Fibroblast of villous mesenchyme (primary cell): ENCODE measurements at regions not wholly inside any gene's neighbourhood (a gene's known extent, or its start where the extent isn't known, plus 50 kb on each side); places are given as distances from the start of the nearest gene placed in this dataset.
A peak's percentile ranks its signal among the peaks of the same experiment; 100 is the strongest.
"Not testable (repeated sequence)": the region's sequence is repeated elsewhere in the genome, so short reads cannot be mapped to it uniquely, and the experiment has no call there.

Source experiments
- DNase-seq: peaks from one replicate; pipeline ENCODE4 v3.0.0-alpha.2; 2010; ENCODE audit warnings: low read depth
- H3K4me3 ChIP-seq: 2 replicates; pipeline ENCODE4 v1.5.1; 2011; ENCODE audit warnings: low read depth, mild to moderate bottlenecking, low read length
- TF ChIP-seq, protein P1 (sequence below): IDR thresholded peaks from 2 replicates; pipeline ENCODE4 v1.5.1; 2012; ENCODE audit warnings: low read depth, mild to moderate bottlenecking, low read length; ENCODE audit not compliant: insufficient read depth

DNA sequence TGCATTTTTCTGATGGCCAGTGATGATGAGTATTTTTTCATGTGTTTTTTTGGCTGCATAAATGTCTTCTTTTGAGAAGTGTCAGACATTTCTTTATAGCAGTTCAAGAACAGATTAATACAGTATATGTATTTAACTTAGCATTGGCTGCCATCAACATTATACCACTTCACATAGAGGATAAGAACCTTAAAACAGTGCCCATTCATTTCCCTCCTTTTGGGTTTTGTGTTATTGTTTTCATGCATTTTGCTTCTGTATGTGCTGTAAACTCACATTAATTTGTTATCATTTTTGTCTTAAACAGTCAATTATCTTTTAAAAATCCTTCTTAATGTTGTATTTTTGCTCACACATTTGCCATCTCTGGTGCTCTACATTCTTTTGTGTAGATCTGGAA lies 381.6 kb upstream of the DEFB115 start:
- not testable (repeated sequence) for DNase-seq, H3K4me3 ChIP-seq

DNA sequence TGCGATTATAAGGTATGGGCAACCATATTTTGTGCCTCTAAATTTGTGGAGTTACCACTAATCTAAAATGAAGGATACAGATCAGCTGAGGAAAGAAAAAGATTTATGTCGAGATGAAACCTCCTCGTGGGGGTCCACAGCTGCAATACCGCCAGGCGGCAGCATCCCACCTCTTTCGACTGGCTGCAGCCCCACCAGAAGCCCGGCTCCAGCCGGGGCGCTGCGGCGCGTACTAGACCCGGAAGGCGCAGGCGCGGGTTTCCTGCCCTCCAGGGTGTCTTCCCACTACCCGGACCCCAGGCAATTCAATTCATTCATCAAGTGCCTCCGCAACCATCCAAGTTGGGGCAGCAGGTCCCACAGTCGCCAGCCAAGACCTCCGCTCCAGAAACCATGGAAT lies 366.1 kb upstream of the DEFB115 start:
- not testable (repeated sequence) for H3K4me3 ChIP-seq, DNase-seq

DNA sequence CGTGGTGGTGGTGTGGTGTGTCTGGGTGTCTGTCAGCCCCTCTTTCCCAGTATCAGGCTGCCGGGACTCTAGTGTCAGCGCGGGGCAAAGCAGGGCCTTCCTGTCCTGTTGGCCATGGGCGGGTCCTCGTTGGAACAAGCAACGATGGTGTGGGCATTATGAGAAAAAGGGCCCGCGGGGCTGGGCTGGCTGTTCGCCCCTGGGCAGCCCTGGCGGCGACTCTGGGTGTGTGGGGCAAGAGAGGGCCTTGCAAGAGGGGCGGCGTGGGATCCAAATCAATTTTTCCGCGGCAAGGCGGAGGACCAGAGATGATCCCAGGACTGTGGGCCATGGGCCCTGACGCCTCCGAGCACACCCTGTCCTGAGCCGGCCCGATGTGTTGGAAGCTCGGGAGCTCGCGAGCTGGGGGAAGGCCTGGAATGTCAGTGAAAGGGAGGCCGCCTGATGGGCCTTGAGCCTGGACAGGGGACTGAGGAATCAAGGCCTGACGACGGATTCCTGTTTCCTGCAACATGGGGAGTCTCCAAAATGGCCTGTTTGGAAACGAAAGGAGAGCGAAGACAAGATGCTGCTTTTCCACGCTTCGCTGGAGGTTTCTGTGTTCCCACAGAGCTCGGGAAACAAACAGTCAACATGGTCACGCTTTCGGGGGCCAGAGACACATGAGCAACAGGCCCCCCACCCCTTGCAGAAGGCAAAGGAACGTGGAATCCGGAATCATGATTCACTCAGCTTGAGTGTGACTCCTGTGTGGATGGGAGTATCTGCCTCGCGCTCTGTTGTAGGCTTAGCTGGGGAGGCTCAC lies 364.7 kb upstream of the DEFB115 start:
- no peak overlapping the region for H3K4me3 ChIP-seq
- TF ChIP-seq, protein P1, sequence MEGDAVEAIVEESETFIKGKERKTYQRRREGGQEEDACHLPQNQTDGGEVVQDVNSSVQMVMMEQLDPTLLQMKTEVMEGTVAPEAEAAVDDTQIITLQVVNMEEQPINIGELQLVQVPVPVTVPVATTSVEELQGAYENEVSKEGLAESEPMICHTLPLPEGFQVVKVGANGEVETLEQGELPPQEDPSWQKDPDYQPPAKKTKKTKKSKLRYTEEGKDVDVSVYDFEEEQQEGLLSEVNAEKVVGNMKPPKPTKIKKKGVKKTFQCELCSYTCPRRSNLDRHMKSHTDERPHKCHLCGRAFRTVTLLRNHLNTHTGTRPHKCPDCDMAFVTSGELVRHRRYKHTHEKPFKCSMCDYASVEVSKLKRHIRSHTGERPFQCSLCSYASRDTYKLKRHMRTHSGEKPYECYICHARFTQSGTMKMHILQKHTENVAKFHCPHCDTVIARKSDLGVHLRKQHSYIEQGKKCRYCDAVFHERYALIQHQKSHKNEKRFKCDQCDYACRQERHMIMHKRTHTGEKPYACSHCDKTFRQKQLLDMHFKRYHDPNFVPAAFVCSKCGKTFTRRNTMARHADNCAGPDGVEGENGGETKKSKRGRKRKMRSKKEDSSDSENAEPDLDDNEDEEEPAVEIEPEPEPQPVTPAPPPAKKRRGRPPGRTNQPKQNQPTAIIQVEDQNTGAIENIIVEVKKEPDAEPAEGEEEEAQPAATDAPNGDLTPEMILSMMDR, result no peak
- no peak for DNase-seq

DNA sequence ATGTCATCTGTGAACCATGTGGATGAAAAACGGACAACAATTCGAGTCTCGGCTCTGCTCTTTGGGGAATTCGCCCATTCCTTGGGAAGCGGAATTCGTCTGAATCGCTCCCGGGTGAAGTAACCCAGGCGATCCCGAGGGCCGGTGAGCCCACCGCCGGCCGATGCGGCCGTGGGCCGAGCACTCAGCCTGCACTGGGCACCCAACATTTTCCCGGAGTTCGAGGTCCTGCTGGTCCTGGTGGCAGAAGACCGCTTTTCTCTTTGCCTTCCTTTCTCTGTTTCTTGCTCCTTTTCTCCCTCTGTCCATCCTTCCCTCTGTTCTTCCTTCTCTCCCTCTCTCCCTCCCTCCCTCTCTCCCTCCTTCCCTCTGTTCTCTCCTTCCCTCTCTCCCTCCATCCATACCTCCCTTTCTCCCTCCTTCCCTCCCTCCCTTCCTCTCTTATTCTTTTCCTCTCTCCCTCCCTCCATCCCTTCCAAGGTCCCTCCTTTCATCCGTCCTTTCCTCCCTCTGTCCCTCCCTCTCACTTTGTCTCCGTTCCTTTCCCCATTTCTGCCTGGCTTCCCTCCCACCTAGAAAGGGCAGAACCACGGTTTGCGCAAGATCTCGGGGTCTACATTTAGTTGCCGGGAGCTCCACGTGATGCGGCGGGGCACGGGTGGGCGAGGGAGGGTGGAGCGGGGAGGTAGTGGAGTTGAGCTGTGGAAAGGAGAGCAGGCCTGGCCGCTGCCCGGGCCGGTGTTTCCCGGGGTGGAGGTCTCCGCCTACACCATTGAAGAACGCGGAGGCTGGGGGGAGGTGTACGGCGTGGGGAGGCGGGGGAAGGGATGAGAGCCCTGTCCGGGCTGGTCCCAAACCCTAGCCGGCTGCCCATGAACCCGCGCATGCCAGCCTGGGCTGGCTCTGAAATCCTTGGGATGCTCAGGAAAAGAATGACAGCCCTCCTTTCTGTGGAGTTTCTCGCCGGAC lies 363.8 kb upstream of the DEFB115 start:
- H3K4me3 ChIP-seq, DNase-seq: not testable (repeated sequence)

DNA sequence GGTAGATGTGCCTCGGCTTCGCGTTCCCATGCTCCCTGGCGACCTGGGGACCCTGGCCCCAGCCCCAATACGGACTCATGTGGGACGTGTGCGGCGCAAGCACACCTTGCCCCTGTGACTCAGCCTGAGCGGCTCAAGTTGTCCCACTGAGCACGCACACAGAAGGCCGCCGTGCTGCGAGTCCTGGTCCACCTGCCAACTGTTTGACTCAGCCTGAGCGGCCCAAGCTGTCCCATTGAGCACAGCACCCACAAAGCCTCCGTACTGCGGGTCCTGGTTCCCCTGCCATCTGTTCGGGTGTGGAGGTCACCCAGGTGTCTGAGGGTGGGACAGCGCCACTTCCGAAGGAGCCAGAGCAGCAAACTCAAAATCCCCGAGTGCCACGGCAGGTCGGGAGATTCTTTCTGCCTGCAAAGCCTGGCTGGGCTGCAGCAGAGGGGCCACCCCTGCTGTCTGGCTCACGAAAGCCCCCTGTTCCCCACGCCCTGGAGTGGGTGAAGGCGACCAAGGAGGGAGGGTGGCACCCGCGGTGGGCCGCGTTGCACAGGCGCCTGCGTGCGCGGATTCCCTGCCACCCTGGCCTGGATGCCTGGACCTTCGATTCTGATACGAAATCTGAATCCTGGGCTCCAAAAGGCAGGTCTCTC lies 362.6 kb upstream of the DEFB115 start:
- DNase-seq, result not testable (repeated sequence)

DNA sequence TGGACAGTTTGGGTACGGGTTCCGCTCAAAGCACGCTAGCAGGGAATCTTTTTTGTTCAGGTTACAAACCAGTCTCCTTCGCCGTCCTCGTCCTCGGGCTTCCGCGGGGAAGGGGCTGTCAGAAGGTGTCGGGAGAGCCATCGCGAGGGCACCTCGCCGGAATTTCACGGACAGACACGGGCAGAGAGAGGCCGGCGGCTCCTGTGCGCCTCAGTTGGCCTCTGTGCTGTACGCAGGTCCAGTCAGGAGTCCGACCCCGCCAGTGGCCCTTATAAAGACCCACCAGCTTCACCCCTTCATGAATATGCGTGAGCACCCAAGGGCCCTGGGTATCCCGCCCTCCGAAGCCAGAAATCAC lies 362.1 kb upstream of the DEFB115 start:
- not testable (repeated sequence) for DNase-seq, H3K4me3 ChIP-seq

More for the DNA sequence above, 362.6 kb upstream of the DEFB115 start:
- H3K4me3 ChIP-seq, result not testable (repeated sequence)

DNA sequence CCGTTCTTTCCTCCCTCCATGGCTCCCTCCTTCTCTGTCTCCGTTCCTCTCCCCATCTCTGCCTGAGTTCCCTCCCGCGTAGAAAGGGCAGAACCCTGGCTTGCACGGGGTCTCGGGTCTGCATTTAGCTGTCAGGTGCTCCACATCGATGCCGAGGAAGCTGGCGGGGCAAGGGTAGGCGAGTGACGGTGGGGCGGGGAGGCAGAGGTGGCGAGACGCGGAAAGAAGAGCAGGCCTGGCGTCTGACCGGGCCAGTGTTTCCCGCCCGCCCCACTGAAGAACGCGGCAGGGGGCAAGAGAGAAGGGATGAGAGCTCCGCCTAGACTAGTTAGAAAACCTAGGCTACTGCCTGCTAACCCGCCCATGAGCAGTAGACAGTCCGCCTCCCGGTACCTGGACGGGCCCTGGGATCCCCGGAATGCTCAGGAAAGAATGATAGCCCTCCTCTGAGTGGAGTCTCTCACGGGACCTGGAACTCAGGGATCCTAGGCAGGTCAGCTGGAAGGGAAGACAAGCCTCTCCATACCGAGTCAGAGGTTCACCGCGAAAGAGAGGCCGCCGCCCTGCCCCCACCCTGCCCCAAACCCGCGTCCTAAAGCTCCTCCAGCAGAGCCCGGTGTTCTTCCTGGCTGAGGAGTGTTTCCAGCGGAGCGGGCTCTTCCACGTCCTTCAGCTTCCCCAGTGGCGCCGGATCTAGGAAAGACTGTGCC lies 357.9 kb upstream of the DEFB115 start:
- DNase-seq, H3K4me3 ChIP-seq: not testable (repeated sequence)

DNA sequence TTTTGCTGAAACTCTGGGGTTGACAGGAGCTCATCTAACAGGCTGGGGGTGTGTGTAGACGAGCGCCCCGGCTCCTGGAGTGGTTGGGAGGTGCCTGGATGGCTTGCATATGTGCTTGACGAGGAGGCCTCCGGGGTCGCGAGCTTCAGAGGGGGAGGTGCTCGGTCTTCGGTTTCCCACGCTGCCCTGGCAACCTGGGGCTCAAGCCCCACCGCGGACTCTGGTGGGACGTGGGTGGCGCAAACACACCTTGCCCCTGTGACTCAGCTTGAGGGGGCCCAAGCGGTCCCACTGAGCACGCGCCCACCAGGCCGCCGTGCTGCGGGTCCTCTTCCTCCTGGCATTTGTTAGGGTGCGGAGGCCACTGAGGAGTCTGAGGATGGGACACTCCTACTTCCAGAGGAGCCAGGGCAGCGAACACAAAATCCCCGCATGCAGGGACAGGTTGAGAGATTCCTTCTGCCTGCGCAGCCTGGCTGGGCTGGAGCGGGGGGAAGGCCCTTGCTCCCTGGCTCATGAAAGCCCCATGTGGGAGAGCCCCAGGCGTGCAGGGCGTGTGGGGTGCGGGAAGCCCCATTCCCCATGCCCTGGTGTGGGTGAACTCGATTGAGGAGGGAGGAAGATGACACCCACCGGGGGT lies 357.3 kb upstream of the DEFB115 start:
- not testable (repeated sequence) for H3K4me3 ChIP-seq, DNase-seq

DNA sequence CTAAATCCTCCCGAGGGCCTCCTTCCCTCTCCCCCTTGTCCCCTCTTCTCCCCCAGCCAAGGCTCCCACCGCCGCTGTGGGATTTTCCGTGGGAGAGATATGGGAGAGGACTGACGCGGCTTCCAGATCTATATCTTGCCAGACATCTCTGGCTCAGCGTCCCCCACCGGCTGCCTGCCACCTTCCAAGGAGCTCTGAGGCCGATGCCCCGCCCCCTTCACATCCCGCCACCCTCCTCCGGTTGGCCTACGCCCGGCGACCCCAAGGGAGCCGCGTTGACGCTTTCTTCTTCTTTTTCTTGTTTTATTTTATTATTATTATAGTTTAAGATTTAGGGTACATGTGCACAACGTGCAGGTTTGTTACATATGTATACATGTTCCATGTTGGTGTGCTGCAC lies 352.2 kb upstream of the DEFB115 start:
- not testable (repeated sequence) for H3K4me3 ChIP-seq, DNase-seq

DNA sequence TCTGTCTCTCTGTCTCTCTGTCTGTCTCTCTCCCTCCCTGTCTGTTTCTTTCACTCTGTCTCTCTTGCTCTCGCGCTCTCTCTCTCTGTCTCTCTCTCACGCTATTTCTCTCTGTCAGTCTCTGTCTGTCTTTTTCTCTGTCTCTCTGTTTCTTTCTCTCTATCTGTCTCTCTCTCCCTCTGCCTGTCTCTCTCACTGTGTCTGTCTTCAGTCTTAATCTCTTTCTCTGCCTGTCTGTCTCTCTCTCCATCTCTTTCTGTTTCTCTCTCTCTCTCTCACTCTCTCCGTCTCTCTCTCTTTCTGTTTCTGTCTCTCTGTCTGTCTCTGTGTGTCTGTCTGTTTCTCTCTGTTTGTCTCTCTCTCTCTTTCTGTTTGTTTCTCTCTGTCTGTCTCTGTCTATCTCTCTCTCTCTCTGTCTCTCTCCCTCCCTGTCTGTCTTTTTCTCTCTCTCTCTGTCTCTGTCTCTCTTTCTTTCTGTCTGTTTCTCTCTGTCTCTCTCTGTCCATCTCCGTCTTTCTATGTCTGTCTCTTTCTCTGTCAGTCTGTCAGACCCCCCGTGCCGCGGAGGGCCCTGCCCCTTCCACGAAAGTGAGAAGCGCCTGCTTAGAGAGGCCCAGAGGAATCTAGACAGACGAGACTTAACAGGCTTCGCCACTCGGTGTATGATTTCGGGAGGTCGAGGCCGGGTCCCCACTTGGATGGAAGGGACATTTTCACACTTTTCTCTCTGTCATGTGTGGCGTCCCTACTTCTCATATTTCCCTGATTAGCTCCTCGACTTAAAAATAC lies 346.3 kb upstream of the DEFB115 start:
- TF ChIP-seq, protein P1, result no peak
- DNase-seq, result no peak
- no peak overlapping the region for H3K4me3 ChIP-seq

DNA sequence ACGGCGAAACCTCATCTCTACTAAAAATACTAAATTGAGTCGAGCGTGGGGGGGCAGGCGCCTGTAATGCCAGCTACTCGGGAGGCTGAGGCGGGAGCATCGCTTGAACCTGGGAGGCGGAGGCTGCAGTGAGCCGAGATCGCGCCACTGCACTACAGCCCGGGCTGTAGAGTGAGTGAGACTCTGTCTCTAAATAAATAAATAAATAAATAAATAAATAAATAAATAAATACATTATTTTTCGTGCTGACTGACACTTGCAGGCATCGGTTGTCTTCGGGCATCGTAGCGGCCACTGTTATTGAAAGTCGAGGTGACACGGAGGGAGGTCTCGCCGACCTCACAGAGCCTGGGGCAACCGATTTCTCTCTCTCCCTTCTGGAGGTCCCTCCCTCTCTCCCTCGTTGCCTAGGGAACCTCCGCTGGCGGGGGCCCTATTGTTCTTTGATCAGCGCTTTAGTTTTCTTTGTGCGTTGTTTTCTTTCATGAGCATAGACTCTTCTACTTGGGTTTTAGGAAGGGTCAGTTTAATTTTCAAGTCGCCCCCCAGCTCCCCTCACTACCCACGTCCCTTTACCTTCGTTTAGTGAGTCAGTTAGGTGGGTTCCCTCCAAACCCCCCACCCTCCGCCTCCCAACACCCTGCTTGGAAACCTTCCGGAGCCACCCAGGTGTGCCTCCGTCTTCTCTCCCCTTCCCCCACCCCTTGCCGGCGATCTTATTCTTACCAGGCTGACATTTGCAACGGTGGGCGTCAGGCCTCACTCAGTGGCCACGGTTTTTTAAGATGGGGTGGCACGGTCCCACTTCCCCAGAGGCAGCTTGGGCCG lies 345.4 kb upstream of the DEFB115 start:
- not testable (repeated sequence) for DNase-seq, H3K4me3 ChIP-seq

DNA sequence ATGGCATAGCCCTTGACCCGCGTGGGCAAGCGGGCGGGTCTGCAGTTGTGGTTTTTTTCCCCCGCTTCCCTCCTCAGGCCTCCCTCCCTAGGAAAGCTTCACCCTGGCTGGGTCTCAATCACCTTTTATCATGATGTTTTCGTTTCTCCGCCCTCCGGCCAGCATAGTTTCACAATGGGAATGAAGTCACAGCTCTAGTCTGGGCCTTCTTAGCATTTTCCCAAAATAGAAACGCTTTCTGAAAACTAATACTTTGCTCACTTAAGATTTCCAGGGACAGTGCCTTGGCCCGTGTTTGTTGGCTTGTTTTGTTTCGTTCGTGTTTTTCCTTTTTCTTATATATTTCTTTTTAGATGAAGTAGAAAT lies 344.8 kb upstream of the DEFB115 start:
- H3K4me3 ChIP-seq, result not testable (repeated sequence)
- peak; percentile 3 for DNase-seq

DNA sequence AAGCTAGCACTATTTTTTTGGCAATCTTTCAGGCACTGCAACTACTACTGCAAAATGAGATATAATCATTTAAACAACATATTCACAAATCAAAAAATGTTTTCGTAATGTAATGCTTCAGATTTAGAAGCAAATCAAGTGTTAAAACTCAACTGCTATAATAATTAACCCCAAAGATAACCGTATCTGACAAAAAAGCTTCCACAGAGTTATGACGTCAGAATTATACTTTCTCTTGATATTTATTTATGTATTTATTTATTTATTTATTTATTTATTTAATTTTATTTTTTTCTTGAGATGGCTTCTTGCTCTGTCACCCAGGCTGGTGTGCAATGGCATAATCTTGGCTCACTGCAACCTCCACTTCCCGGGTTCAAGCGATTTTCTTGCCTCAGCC lies 341.1 kb upstream of the DEFB115 start:
- H3K4me3 ChIP-seq, DNase-seq: not testable (repeated sequence)
